OCI-LY3 (cell line): ENCODE measurements at regions not wholly inside any gene's neighbourhood (a gene's known extent, or its start where the extent isn't known, plus 50 kb on each side); places are given as distances from the start of the nearest gene placed in this dataset.

Source experiments
- H2AFZ ChIP-seq: fragments of 200-600, 300-600 bp; shearing (Covaris generic); 2 replicates; pipeline ENCODE4 v1.6.0; 2014; ENCODE audit warnings: antibody characterized with exemption, low read depth, low read length
- H3K27ac ChIP-seq: fragments of 200-600, 300-600 bp; sonication (generic); 2 replicates; pipeline ENCODE4 v1.5.1; 2014; ENCODE audit warnings: mild to moderate bottlenecking, low read length, moderate library complexity, mixed read lengths
- H3K27me3 ChIP-seq: fragments of 200-600, 300-600 bp; sonication (generic); 2 replicates; pipeline ENCODE4 v1.6.1; 2014; ENCODE audit warnings: low read depth, low read length, mixed read lengths
- H3K36me3 ChIP-seq: fragments of 200-600, 300-600 bp; sonication (generic); replicated peaks from 2 replicates; pipeline ENCODE3; 2014; ENCODE audit warnings: low read depth, low read length, mixed read lengths
- H3K4me1 ChIP-seq: fragments of 300-600, 200-600 bp; sonication (generic); 2 replicates; pipeline ENCODE4 v1.6.1; 2014; ENCODE audit warnings: low read length, mixed read lengths
- H3K4me2 ChIP-seq: fragments of 200-600, 300-600 bp; sonication (generic); 2 replicates; pipeline ENCODE4 v1.6.1; 2014; ENCODE audit warnings: low read length, mixed read lengths
- H3K4me3 ChIP-seq: fragments of 300-600, 200-600 bp; sonication (generic); 2 replicates; pipeline ENCODE4 v1.5.1; 2014; ENCODE audit warnings: antibody characterized with exemption, mild to moderate bottlenecking, low read length, moderate library complexity
- H3K79me2 ChIP-seq: fragments of 300-600, 200-600 bp; shearing (Covaris generic); 2 replicates; pipeline ENCODE4 v1.6.1; 2014; ENCODE audit warnings: mild to moderate bottlenecking, low read length, mixed read lengths
- H3K9ac ChIP-seq: fragments of 300-600, 200-600 bp; shearing (Covaris generic); 2 replicates; pipeline ENCODE4 v1.6.0; 2014; ENCODE audit warnings: mild to moderate bottlenecking, low read length, moderate library complexity
- H3K9me3 ChIP-seq: fragments of 200-600, 300-600 bp; shearing (Covaris generic); 2 replicates; pipeline ENCODE4 v1.6.1; 2014; ENCODE audit warnings: low read length, mixed read lengths; ENCODE audit not compliant: insufficient read depth
- H4K20me1 ChIP-seq: fragments of 200-600, 300-600 bp; sonication (generic); 2 replicates; pipeline ENCODE4 v1.6.1; 2016; ENCODE audit warnings: low read length, mixed read lengths; ENCODE audit not compliant: insufficient read depth
- EZH2phosphoT487 ChIP-seq: fragments of 200-600 bp; shearing (Covaris generic); IDR thresholded peaks from 2 replicates; pipeline ENCODE4 v1.6.1; 2018; ENCODE audit warnings: antibody characterized with exemption, mixed run types, low read depth
- TF ChIP-seq, protein P1 (sequence below): fragments of 200-600, 300-600 bp; sonication (generic); IDR thresholded peaks from 2 replicates; pipeline ENCODE4 v1.5.1; 2014; ENCODE audit warnings: antibody characterized with exemption, low read length, low read depth

DNA sequence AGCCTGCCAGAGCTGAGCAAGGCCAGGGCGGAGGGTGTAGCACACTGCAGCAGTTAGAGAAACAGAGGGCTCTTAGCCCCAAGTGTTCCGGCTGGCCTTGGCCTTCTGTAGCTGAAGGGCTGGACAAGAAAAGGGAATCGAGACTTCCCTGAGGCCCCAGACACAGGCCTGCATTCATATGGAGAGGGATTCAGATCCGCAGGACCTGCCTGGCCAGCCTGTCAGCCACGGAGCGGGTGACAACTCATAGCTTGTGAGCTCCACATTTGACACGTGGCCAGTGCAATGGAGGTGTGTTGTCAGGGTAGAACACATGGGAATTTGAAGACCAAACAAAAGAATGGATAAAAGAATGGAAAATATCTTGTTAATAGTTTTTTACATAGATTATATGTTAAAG, 182.2 kb upstream of the GSC start:
- no peaks in the 10 kb centered on the region for H3K4me1 ChIP-seq
- TF ChIP-seq, protein P1, sequence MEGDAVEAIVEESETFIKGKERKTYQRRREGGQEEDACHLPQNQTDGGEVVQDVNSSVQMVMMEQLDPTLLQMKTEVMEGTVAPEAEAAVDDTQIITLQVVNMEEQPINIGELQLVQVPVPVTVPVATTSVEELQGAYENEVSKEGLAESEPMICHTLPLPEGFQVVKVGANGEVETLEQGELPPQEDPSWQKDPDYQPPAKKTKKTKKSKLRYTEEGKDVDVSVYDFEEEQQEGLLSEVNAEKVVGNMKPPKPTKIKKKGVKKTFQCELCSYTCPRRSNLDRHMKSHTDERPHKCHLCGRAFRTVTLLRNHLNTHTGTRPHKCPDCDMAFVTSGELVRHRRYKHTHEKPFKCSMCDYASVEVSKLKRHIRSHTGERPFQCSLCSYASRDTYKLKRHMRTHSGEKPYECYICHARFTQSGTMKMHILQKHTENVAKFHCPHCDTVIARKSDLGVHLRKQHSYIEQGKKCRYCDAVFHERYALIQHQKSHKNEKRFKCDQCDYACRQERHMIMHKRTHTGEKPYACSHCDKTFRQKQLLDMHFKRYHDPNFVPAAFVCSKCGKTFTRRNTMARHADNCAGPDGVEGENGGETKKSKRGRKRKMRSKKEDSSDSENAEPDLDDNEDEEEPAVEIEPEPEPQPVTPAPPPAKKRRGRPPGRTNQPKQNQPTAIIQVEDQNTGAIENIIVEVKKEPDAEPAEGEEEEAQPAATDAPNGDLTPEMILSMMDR, result no peak
- no peak for TF ChIP-seq EZH2phosphoT487
- 0 out of 2 replicates have a peak, but pooled peaks cover 3% of the 10 kb centered on the region for H3K27me3 ChIP-seq
- no peak overlapping the region for H3K4me2 ChIP-seq
- H3K79me2 ChIP-seq, result no peaks in the 10 kb centered on the region
- H3K27ac ChIP-seq, result no peak overlapping the region
- H3K4me3 ChIP-seq, result no peak overlapping the region
- no peak overlapping the region for H2AFZ ChIP-seq
- H4K20me1 ChIP-seq, result no peaks in the 10 kb centered on the region
- no peaks in the 10 kb centered on the region for H3K36me3 ChIP-seq
- H3K9me3 ChIP-seq, result no peaks in the 10 kb centered on the region
- H3K9ac ChIP-seq, result no peak overlapping the region

DNA sequence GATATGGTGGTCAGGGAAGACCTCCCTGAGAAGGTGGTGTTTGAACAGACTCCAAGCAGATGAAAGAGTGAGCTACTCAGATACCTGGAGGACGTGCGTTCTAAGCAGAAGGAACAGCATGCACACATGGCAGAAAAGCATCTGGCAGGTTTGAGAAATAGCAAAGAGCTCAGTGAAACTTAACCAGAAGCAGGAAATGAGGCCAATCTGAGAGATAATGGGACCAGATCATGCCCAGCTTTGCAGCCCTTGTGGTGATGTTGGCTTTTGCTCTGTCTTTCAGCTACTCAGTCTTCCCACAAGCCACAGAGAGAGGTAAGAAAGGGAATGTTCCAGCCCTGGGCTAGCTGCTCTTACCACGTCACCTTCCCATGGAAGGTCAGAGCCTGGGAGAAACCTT, 176.3 kb upstream of the GSC start:
- no peaks in the 10 kb centered on the region for H4K20me1 ChIP-seq

DNA sequence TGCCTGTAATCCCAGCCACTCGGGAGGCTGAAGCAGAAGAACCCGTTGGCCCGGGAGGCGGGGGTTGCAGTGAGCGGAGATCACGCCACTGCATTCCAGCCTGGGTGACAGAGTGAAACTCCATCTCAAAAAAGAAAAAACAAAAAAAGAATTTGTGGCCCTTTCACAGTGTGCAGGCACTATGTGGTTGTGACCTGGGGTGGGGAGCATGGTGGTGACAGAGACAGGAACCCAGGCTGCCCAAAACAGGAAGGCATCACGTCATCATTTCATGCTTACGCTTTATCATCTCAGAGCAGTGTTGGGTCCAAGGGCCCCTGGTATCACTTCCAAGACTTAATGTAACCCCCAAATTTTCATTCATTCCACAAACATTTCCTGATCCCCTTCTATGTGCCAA, 175.7 kb upstream of the GSC start:
- H3K27ac ChIP-seq, result no peak overlapping the region
- TF ChIP-seq EZH2phosphoT487, result no peak
- TF ChIP-seq, protein P1, result no peak
- H4K20me1 ChIP-seq, result no peaks in the 10 kb centered on the region
- no peaks in the 10 kb centered on the region for H3K36me3 ChIP-seq
- no peak overlapping the region for H3K9ac ChIP-seq
- H3K79me2 ChIP-seq, result no peaks in the 10 kb centered on the region
- no peak overlapping the region for H3K4me3 ChIP-seq
- no peaks in the 10 kb centered on the region for H3K4me1 ChIP-seq
- H3K4me2 ChIP-seq, result no peak overlapping the region
- 0 out of 2 replicates have a peak, but pooled peaks cover 3% of the 10 kb centered on the region for H3K27me3 ChIP-seq
- H2AFZ ChIP-seq, result no peak overlapping the region
- H3K9me3 ChIP-seq, result no peaks in the 10 kb centered on the region

More for the DNA sequence above, 176.3 kb upstream of the GSC start:
- Histone ChIP-seq H3K4me1 (no peaks in the 10 kb centered on the region), H3K36me3 (no peaks in the 10 kb centered on the region), H3K9me3 (no peaks in the 10 kb centered on the region), H3K9ac (no peak overlapping the region), H3K4me2 (no peak overlapping the region), H3K79me2 (no peaks in the 10 kb centered on the region), H2AFZ (no peak overlapping the region), H3K27me3 (0 out of 2 replicates have a peak, but pooled peaks cover 3% of the 10 kb centered on the region), H3K4me3 (no peak overlapping the region), H3K27ac (no peak overlapping the region)
- TF ChIP-seq EZH2phosphoT487, result no peak
- TF ChIP-seq, protein P1, result no peak

DNA sequence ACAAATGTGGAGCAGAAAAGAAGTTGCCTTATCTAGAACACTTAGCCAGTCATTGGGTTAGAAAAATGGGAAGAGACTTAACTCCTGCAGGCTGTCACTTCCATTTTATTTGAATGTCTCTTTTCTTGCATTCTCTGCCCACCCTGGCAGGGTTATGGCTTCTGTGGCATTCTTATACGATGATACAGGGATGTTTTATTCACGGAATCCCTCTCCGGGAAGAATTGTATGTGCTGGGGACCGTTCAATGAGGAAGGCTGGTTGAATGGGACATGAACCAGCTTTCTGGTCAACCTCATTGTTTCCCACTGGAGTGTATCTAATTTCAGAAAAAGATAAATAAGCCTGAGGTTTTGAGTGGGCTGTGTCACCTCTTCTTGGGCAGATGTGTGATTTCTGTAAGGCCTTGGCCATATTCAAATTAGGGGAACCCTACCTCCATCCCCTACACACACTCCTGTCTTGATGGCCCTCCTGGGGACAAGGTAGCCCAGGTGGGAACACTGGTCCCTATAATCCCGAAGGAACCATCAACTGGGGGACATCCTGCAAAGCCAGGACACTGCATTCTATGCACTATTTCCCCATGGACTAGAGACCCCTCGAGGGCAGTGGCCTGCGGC, 174.8 kb upstream of the GSC start:
- no peak overlapping the region for H3K9ac ChIP-seq
- no peak overlapping the region for H3K27ac ChIP-seq
- H4K20me1 ChIP-seq, result no peaks in the 10 kb centered on the region
- no peaks in the 10 kb centered on the region for H3K36me3 ChIP-seq
- no peaks in the 10 kb centered on the region for H3K9me3 ChIP-seq
- H3K4me2 ChIP-seq, result no peak overlapping the region
- 0 out of 2 replicates have a peak, but pooled peaks cover 3% of the 10 kb centered on the region for H3K27me3 ChIP-seq
- TF ChIP-seq EZH2phosphoT487, result no peak
- TF ChIP-seq, protein P1, result no peak
- H2AFZ ChIP-seq, result no peak overlapping the region
- H3K4me3 ChIP-seq, result no peak overlapping the region
- no peaks in the 10 kb centered on the region for H3K4me1 ChIP-seq
- no peaks in the 10 kb centered on the region for H3K79me2 ChIP-seq
